PC-9 (cell line): ENCODE measurements at regions not wholly inside any gene's neighbourhood (a gene's known extent, or its start where the extent isn't known, plus 50 kb on each side); places are given as distances from the start of the nearest gene placed in this dataset.

Experiments used
- CTCF ChIP-seq: fragments of 200-600 bp; sonication (generic); conservative IDR thresholded peaks from 2 replicates; pipeline ENCODE4 v1.6.1; 2017; ENCODE audit warnings: mixed run types, antibody characterized with exemption, mild to moderate bottlenecking, moderate library complexity
- EZH2 ChIP-seq: fragments of 200-600 bp; sonication (generic); IDR thresholded peaks from 2 replicates; pipeline ENCODE4 v1.8.0; 2017; ENCODE audit warnings: antibody characterized with exemption, low read depth

GRCh38 chr13:104510422-104510821 is 1444.2 kb upstream of the SLC10A2 start:
- no peak for TF ChIP-seq CTCF
- TF ChIP-seq EZH2 = no peak
